Fibroblast of skin of right quadriceps (primary cell): ENCODE measurements at regions not wholly inside any gene's neighbourhood (a gene's known extent, or its start where the extent isn't known, plus 50 kb on each side); places are given as distances from the start of the nearest gene placed in this dataset.

Source experiments
- DNase-seq: peaks from one replicate; pipeline ENCODE4 v3.0.0-alpha.2; 2013

- DNase-seq, result no peak
Measured at GRCh38 chr14:71833476-71833875, 98.8 kb upstream of the RGS6 start.

- no peak for DNase-seq
Measured at GRCh38 chr14:71834284-71835204, 97.7 kb upstream of the RGS6 start.

- peak; percentile 9 for DNase-seq
Measured at GRCh38 chr14:71852181-71852580, 80.0 kb upstream of the RGS6 start.

- peak; percentile 60 for DNase-seq
Measured at GRCh38 chr14:71855399-71856036, 76.7 kb upstream of the RGS6 start.

GRCh38 chr14:71856199-71856919 lies 75.9 kb upstream of the RGS6 start:
- DNase-seq, result no peak

GRCh38 chr14:71863049-71863448 lies 69.2 kb upstream of the RGS6 start:
- no peak for DNase-seq

GRCh38 chr14:71863766-71864165 lies 68.5 kb upstream of the RGS6 start:
- no peak for DNase-seq
